Kidney epithelial cell (primary cell): ENCODE measurements at regions not wholly inside any gene's neighbourhood (a gene's known extent, or its start where the extent isn't known, plus 50 kb on each side); places are given as distances from the start of the nearest gene placed in this dataset.

Experiments used
- DNase-seq: peaks from one replicate; pipeline ENCODE4 v3.0.0-alpha.2; 2010; ENCODE audit warnings: low read depth
- H3K27me3 ChIP-seq: 2 replicates; pipeline ENCODE4 v1.6.0; 2011; ENCODE audit warnings: low read length; ENCODE audit not compliant: control insufficient read depth, insufficient read depth
- H3K36me3 ChIP-seq: 2 replicates; pipeline ENCODE4 v1.5.1; 2011; ENCODE audit warnings: low read length; ENCODE audit not compliant: control insufficient read depth, insufficient read depth
- H3K4me3 ChIP-seq: 2 replicates; pipeline ENCODE4 v1.5.1; 2011; ENCODE audit warnings: low read depth, mild to moderate bottlenecking, control low read depth, low read length
- TF ChIP-seq, protein P1 (sequence below): IDR thresholded peaks from 2 replicates; pipeline ENCODE4 v1.5.1; 2011; ENCODE audit warnings: mild to moderate bottlenecking, moderate library complexity, low read length, control low read depth, inconsistent platforms; ENCODE audit not compliant: insufficient read depth, poor library complexity, severe bottlenecking

DNA sequence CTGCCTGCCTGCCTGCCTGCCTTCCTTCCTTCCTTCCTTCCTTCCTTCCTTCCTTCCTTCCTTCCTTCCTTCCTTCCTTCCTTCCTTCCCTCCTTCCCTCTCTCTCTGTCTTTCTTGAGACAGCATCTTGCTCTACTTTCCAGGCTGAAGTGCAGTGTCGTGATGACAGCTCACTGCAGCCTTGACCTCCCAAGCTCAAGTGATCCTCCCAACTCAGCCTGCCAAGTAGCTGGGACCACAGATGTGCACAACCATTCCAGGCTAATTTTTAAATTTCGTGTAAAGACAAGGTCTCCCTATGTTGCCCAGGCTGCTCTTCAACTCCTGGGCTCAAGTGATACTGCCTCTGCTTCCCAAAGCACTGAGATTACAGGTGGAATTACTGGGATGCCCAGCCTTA, 328.2 kb upstream of the SORL1-AS1 start:
- DNase-seq, result no peak
- Histone ChIP-seq H3K4me3 (no peak overlapping the region), H3K36me3 (no peaks in the 10 kb centered on the region), H3K27me3 (no peaks in the 10 kb centered on the region)
- TF ChIP-seq, protein P1, sequence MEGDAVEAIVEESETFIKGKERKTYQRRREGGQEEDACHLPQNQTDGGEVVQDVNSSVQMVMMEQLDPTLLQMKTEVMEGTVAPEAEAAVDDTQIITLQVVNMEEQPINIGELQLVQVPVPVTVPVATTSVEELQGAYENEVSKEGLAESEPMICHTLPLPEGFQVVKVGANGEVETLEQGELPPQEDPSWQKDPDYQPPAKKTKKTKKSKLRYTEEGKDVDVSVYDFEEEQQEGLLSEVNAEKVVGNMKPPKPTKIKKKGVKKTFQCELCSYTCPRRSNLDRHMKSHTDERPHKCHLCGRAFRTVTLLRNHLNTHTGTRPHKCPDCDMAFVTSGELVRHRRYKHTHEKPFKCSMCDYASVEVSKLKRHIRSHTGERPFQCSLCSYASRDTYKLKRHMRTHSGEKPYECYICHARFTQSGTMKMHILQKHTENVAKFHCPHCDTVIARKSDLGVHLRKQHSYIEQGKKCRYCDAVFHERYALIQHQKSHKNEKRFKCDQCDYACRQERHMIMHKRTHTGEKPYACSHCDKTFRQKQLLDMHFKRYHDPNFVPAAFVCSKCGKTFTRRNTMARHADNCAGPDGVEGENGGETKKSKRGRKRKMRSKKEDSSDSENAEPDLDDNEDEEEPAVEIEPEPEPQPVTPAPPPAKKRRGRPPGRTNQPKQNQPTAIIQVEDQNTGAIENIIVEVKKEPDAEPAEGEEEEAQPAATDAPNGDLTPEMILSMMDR, result no peak

DNA sequence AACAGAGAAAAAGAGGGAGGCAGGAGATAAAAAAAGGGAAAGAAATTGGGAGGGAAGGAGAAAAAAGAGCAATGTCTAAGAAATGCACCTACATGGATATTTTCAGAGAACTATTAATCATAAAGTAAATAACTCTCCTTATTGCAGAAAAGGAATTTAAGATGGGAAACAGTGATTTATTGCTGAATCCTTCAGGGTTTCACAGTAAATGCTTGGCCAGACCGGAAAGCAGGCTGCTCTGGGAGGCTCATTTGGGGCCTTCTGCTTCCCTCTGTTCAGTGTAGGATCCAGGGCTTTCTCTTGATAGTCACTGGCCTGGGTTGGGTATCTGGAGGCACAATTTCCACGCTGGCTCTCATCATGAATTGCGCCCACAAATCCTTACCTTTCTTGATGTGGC, 324.3 kb upstream of the SORL1-AS1 start:
- DNase-seq, result no peak
- TF ChIP-seq, protein P1, result no peak
- Histone ChIP-seq H3K27me3 (no peaks in the 10 kb centered on the region), H3K4me3 (no peak overlapping the region), H3K36me3 (no peaks in the 10 kb centered on the region)

DNA sequence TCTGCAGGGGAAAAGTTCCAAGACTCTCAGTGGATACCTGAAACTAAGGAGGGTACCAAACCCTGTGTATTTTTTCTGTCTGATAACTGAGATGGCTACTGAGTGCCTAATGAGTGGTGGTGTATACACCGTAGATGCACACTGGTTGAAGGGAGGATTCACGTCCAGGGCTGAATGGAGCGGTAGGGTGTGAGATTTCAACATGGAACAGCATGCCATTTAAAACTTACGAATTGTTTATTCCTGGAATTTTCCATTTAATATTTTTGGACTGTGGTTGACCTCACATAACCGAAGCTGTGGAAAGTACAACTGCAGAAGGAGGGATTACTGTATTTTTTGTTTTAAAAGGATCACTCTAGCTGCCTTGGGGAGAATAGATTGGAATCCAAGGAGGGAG, 322.5 kb upstream of the SORL1-AS1 start:
- no peaks in the 10 kb centered on the region for H3K27me3 ChIP-seq
- TF ChIP-seq, protein P1, result no peak
- H3K4me3 ChIP-seq, result no peak overlapping the region
- DNase-seq, result no peak
- no peaks in the 10 kb centered on the region for H3K36me3 ChIP-seq

DNA sequence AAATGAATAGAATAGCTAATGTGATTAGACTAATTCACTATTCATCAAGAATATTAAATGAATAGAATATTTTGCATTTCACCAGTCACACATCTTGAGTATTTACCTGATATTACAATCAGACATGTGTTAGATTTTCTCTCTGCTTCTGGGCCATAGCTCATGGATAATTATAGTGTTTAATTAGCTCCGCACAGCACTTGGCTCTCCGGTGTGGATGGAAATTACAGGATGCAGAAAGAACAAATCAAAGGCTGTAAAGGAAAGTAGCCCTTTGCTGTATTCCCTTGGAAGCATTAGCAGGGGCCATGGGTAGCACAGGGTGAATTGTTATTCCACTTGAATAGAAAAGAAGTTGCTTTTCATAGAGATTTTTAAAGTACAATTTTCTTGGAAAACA, 320.3 kb upstream of the SORL1-AS1 start:
- Histone ChIP-seq H3K4me3 (no peak overlapping the region), H3K27me3 (no peaks in the 10 kb centered on the region), H3K36me3 (no peaks in the 10 kb centered on the region)
- TF ChIP-seq, protein P1, result no peak
- DNase-seq, result no peak

DNA sequence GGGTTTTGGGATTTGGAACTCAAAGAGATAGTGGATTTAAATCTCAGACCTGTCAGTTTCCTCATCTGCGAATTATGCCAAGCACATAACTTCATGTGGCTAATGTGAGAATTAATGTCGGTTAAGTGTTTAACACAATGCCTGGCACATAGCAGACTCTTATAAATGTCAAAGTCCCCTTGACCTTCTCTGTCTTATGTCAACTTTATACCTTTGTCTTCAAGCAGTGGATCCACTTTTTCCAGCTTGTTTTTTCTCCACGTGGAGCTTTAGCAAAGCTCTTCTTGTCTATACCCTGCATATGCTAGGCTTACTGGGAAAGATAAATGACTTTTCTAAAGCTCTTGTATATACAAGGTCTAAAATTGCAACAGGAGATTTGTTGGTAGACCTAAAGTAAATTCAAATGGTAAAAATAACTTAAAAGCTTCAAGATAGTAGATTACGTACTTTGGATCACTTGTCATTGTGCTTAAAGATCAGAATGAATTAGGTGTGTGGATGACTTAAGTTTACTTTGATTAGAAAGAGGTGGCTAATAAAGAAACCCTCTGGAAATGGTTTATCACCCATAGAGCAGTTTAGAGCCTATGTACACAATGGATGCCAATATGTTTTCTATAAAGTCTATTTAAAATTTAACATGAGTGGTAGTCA, 318.3 kb upstream of the SORL1-AS1 start:
- peaks cover 3% of the 10 kb centered on the region for H3K27me3 ChIP-seq
- TF ChIP-seq, protein P1, result no peak
- no peaks in the 10 kb centered on the region for H3K36me3 ChIP-seq
- no peak for DNase-seq
- no peak overlapping the region for H3K4me3 ChIP-seq

DNA sequence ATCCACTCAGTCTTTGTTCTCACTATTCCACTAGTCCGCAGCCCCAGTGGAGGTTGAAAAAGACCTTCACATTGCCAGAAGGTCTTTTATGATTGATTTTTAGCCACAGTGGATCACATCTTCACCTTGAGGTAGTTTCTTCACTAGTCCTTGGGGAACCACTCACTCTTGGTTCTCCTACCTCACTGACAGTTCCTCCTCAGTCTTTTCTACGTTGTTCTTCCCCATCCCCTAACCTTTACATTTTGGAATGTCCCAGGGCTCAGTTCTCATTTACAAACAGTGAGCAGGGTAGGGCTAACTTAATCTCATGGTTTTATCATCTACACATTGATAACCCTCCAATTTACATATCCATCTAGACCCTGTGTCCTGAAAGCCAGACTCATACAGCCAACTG, 316.4 kb upstream of the SORL1-AS1 start:
- Histone ChIP-seq H3K36me3 (no peaks in the 10 kb centered on the region), H3K4me3 (no peak overlapping the region), H3K27me3 (peaks cover 3% of the 10 kb centered on the region)
- TF ChIP-seq, protein P1, result no peak
- no peak for DNase-seq
